ENCODE measurements at regions not wholly inside any gene's neighbourhood (a gene's known extent, or its start where the extent isn't known, plus 50 kb on each side); places are given as distances from the start of the nearest gene placed in this dataset.

DNA sequence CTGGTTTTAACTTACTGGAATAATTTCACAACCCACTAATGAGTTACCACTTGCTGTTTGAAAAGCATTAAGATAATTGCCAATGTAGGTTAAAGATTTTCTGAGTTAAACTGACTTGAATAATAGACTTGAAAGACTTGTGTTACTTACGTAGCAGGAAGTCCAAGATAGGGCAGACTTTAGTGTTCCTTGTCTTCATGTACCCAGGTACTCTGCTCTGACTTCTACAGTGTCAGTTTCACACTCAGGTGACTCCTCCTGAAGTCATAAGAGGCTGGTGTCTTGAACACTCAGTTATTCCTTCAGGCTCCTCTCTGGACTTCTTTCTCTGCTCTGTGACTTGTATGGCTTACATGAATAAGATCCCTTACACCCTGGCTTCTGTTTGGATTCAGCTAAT, 76.3 kb upstream of the SGK1 start:
- Histone ChIP-seq H4K91ac (replicated peaks; ENCODE audit: insufficient read length, low read length) (no peak overlapping the region), H3K9me3 (ENCODE audit: insufficient read depth in 2 of 2, low read depth in 1 of 2, low read length in 1 of 2) (no peaks in the 10 kb centered on the region), H3K4me1 (replicated peaks in 1 of 4; ENCODE audit: control insufficient read depth in 3 of 4, insufficient read depth in 4 of 4, low read length in 3 of 4) (peaks cover 0 to 5% (median 1%) of the 10 kb centered on the region in 4 experiments; a peak in 3 of 7 replicates), H2BK120ac (replicated peaks; ENCODE audit: low read depth, low read length) (no peak overlapping the region), H3K4ac (replicated peaks; ENCODE audit: insufficient read length, low read depth, low read length) (no peak overlapping the region), H2AK5ac (ENCODE audit: low read depth, low read length) (no peak overlapping the region), H3K27ac (ENCODE audit: low read depth, low read length) (no peak overlapping the region), H3K79me2 (ENCODE audit: control insufficient read depth in 1 of 2, insufficient read depth in 2 of 2, low read length in 2 of 2) (no peaks in the 10 kb centered on the region), H3K23ac (ENCODE audit: insufficient read length) (no peak overlapping the region), H3K27me3 (replicated peaks in 1 of 4; ENCODE audit: control insufficient read depth in 3 of 4, extremely low read depth in 1 of 4, insufficient read depth in 3 of 4, low read length in 3 of 4) (no peaks in the 10 kb centered on the region), H3K14ac (ENCODE audit: insufficient read length) (no peak overlapping the region), H2BK12ac (ENCODE audit: low read depth, low read length) (no peak overlapping the region), H2BK5ac (ENCODE audit: low read depth, low read length) (no peak overlapping the region), H4K5ac (ENCODE audit: insufficient read length, low read depth, low read length) (no peak overlapping the region), H3K79me1 (ENCODE audit: low read depth, low read length) (no peaks in the 10 kb centered on the region), H2AFZ (ENCODE audit: low read length) (no peak overlapping the region), H3K18ac (ENCODE audit: extremely low read depth, low read length) (no peak overlapping the region), H3K9ac (replicated peaks in 1 of 4; ENCODE audit: extremely low read depth in 1 of 4, low read depth in 3 of 4, low read length in 3 of 4) (no peak overlapping the region), H3K56ac (replicated peaks; ENCODE audit: insufficient read length, low read depth, low read length) (no peak overlapping the region), H3K36me3 (ENCODE audit: control insufficient read depth in 2 of 4, insufficient read depth in 4 of 4, low read length in 3 of 4) (no peaks in the 10 kb centered on the region), H4K8ac (ENCODE audit: extremely low read depth, insufficient read depth, low read length) (no peak overlapping the region), H2BK15ac (ENCODE audit: low read length) (no peak overlapping the region), H3K4me2 (ENCODE audit: insufficient read depth in 1 of 2, low read depth in 2 of 2, low read length in 2 of 2) (no peak overlapping the region), H2BK20ac (ENCODE audit: low read length) (no peak overlapping the region), H4K20me1 (replicated peaks in 1 of 2; ENCODE audit: control insufficient read depth in 1 of 2, insufficient read depth in 2 of 2, low read length in 2 of 2) (no peaks in the 10 kb centered on the region), H3K23me2 (ENCODE audit: low read depth, low read length) (no peaks in the 10 kb centered on the region), H3K4me3 (ENCODE audit: extremely low read depth in 1 of 4, insufficient read depth in 2 of 4, low read depth in 3 of 4, low read length in 4 of 4) (no peak overlapping the region)
- DNase-seq (ENCODE audit: low read depth in 1 of 2, low spot score in 2 of 2) (no peak), FAIRE-seq (no peak)
- 93% methylated on average over 1 of the region's 1 CpG; no CpG with 5 or more reads in 1 of the 2 experiments for WGBS, 2 experiments (ENCODE audit: extremely low coverage in 1 of 2, insufficient coverage in 1 of 2, insufficient read length in 1 of 2, insufficient replicate concordance in 2 of 2, low coverage in 1 of 2, low lambda C conversion rate in 2 of 2, missing lambda C conversion rate in 1 of 2)
- CTCF ChIA-PET (ENCODE audit: partially characterized antibody) = interaction anchor here (1.3 kb wide), 1 partner anchor 263 kb away, joined by 3 read pairs; no protein-coding TSS in a partner anchor
- POLR2A ChIA-PET (ENCODE audit: partially characterized antibody) = interaction anchor here (0.9 to 1.5 kb wide), 2 partner anchors 12 to 220 kb away, joined by 3 to 5 read pairs; no protein-coding TSS in a partner anchor
- TF ChIP-seq CTBP2 (IDR thresholded peaks at IDR 0.05; ENCODE audit: borderline replicate concordance, insufficient read depth, insufficient read length, low read length) (no peak), SUZ12 (IDR thresholded peaks at IDR 0.05; ENCODE audit: low read length) (no peak), BRCA1 (IDR thresholded peaks at IDR 0.05; ENCODE audit: low read depth, low read length) (no peak)
